Stimulated activated naive CD4-positive, alpha-beta T cell treated with Interleukin-2 at 50 U/mL for 16 hours (primary cell): ENCODE measurements at regions not wholly inside any gene's neighbourhood (a gene's known extent, or its start where the extent isn't known, plus 50 kb on each side); places are given as distances from the start of the nearest gene placed in this dataset.
"Not testable (repeated sequence)": the region's sequence is repeated elsewhere in the genome, so short reads cannot be mapped to it uniquely, and the experiment has no call there.

Experiments used
- DNase-seq: peaks from one replicate; lab custom pipeline; 2025; lab: John Stamatoyannopoulos, UW

DNA sequence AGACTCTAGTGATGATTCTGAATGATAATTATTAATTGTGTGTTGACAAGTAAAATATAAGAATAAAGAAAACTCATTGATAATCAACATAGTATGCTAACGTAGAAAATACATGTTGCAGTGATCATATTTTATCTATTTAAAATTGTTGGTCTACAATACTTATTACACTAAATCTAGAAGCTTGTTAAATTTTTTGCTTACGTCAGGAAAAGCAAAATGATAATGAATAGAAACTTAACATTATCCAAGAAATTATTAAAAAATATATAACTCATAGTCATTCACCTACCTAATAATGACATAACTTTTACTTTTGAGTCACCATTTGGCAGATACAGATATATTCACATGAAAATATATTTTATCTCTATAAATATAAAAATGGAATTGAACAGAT, 984.1 kb downstream of the PLOD2 start:
- DNase-seq, result no peak

DNA sequence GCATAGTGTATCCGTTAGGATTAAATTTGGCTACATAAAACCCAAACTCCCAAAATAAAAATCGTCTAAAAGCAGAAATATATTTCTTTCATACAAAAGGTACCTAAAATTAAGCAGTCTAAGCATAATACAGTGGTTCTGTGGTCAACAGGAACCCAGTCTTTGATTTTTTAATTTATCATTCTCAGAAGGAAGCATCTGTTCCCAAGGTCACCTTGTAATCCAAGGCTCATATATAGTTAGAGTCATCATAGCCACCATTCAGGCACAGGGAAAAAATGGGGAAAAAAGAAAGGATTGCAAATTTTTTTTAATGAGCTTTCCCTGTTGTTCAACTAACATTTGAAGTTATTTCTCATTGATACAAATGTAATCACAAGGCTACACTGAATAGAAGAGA, 983.2 kb downstream of the PLOD2 start:
- no peak for DNase-seq

DNA sequence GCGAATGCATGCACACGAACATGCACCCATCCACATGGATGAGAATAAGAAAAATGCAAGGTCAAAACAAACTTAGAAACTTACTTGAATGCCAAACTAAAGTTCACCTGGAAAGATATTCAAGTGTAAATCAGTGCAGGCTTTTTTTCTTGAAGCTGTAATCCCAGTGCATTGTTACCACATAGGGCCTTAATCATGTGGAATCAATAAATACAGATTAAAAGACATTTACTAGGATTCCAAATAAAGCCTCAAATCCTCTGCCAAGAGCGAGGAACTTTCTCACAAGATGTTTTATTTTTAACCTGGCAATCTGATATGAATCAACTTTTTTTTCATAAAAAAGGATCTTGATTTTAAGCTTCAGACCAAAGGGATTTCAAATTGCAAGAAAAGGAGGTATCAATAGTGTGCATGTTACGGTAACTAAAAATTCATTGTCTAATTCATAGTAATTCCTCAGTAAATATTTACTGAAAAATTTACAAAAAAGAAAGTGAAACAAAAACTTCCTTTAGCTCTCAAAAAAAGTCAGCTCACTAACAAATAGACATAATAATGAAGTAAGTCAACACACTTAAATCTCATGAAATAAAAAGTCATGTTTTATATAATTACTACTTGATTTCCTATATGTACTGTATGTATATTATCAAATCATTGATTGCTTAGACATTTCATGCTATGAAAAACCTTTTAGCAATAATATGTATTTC, 978.6 kb downstream of the PLOD2 start:
- no peak for DNase-seq

GRCh38 chr3:145183261-145183660, 977.7 kb downstream of the PLOD2 start:
- DNase-seq, result no peak

GRCh38 chr3:145188079-145188770, 972.8 kb downstream of the PLOD2 start:
- no peak for DNase-seq

DNA sequence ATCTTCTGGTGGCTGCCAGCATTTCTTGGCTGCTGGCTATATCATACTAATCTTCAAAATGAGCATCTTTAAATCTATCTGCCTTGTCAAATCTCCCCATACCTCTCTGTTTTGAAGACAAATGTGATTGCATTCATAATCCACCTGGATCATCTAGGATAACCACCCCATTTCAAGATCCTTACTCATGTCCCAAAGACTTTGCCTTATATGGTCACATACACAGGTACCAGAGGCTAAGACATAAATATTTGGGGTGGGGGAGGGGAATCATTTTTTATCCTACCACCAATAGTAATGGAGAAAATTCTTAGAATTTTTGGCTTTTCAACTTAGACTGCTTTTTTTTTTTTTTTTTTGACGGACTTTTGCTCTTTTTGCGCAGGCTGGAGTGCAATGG, 970.8 kb downstream of the PLOD2 start:
- DNase-seq, result no peak

DNA sequence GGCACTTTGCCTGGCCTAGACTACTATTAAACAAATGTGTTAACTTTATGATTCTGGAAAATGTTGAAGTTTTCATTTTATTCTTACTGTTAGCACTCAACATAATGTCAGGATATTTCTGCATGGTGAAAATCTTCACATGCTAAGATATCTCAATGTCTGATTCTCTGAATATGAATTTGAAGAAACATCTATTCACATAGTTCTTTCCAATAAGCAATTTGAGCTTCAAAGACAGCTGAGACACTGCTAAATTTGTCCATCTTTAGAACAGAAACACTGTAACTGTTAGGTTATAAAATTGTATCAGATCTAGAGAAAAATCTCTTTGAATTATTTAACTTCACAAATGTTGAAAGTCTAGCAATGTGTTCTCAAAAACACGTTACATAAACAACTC, 970.2 kb downstream of the PLOD2 start:
- DNase-seq, result no peak

GRCh38 chr3:145191543-145191942, 969.4 kb downstream of the PLOD2 start:
- no peak for DNase-seq

DNA sequence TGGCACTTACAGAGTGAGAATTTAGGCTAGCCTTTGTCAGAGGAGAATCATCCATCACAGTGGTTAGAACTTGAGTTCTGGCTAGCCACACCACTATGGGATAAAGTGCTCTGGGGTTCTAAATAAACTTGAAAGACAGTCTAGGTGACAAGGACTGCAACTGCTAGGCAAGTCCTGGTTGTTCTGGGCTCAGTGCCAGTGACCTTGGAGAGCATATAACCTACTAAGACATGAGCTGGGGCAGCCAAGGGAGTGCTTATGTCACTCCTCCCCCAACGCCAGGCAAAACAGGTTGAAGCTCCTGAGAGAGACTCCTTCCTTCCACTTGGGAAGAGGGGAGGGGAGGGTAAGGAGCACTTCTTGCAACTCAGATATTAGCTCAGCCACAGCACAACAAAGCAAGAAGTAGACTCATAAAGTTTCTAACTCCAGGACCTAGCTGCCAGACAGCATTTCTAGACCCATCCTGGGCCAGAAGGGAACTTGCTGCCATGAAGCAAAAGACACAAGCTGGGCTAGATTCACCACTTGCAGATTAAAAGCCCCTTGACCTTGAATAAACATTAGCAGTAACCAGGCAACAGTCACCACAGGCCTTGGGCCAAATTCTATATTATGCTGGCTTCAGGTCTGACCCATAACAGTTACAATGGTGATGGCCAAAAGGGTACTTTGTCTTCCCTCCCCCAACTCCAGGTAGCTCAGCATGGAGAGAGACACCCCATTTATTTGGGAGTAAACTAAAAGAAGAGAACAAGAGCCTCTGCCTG, 963.7 kb downstream of the PLOD2 start:
- DNase-seq, result no peak

- no peak for DNase-seq
Measured at GRCh38 chr3:145197821-145198220, 963.2 kb downstream of the PLOD2 start.

DNA sequence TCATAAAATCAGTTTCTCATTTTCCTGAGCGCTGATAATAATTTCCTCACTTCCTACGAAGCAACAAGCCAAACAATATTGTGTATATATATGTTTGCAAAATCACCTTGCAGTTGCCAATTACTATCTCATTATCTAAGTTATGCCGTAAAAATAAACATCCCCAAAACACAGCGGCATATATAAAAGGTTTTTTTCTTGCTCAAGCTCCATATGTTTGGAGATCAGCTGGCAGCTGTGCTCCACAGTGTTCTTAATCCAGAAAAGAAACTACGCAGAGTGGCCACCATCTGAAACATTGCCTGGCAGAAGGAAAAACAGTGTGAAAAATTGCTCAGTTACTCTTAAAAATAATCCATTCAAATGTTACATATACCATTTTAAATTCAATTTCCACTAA, 951.4 kb downstream of the PLOD2 start:
- no peak for DNase-seq

GRCh38 chr3:145219355-145220235, 941.4 kb downstream of the PLOD2 start:
- DNase-seq, result no peak

GRCh38 chr3:145224886-145225285, 936.1 kb downstream of the PLOD2 start:
- DNase-seq, result no peak

- no peak for DNase-seq
Measured at GRCh38 chr3:145243875-145244274, 917.1 kb downstream of the PLOD2 start.

GRCh38 chr3:145244327-145244726, 916.7 kb downstream of the PLOD2 start:
- DNase-seq, result no peak

DNA sequence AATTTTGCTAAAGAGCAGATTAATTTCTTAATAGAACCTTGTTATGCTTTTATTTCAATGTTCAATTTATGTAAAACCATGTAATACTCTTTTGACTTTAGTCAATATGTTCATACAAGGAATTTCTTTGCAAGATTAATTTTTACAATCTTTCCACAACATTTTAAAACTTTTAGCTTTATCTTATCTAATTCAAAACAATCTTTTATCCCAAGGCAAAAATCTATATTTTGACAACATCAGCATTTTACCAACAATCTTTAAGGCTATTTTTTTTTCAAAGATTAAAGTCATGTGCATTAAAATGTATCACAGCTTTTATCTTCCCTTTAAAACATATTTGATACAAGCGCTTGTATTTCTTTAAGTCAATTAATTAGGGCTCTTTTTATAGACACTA, 914.7 kb downstream of the PLOD2 start:
- no peak for DNase-seq

- DNase-seq, result no peak
Measured at GRCh38 chr3:145248928-145249327, 912.1 kb downstream of the PLOD2 start.

GRCh38 chr3:145251311-145251710, 909.7 kb downstream of the PLOD2 start:
- DNase-seq, result no peak

- DNase-seq, result not testable (repeated sequence)
Measured at GRCh38 chr3:145257967-145258366, 903.0 kb downstream of the PLOD2 start.

DNA sequence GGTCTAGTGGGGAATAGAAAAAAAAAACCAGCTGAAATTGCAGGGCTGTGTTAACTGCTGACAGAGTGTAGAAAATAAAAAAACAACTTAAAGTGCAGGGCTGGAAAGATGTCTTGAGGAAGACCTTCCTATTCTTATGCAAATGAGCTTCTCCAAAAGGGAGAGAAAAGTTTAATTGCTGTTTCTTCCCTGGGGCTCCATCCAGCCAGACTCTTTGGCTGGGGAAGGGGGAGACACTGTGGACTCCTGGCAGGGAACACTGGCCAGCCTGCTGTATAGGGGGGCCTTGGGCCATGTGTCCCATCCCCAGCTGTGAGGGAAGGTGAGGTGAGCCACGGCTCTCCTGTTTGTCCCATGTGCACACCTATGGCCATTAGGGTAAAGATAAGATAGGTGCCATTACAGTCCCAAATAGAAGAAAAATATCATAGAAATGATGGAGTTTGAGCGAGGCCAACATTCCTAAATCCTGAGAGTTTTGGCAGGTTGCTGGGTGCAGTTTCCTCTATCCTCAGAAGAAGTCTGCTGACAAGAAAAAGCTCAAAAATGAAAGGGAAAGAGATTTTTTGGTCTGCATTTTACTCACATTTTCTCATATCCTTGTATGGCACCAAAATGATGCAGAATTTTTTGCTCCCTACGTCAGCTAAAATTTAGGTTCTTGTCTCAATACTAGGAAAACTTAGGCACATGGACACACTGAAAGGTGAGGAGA, 901.7 kb downstream of the PLOD2 start:
- no peak for DNase-seq

- DNase-seq, result not testable (repeated sequence)
Measured at GRCh38 chr3:145263458-145263857, 897.5 kb downstream of the PLOD2 start.
